ENCODE measurements at regions not wholly inside any gene's neighbourhood (a gene's known extent, or its start where the extent isn't known, plus 50 kb on each side); places are given as distances from the start of the nearest gene placed in this dataset.

DNA sequence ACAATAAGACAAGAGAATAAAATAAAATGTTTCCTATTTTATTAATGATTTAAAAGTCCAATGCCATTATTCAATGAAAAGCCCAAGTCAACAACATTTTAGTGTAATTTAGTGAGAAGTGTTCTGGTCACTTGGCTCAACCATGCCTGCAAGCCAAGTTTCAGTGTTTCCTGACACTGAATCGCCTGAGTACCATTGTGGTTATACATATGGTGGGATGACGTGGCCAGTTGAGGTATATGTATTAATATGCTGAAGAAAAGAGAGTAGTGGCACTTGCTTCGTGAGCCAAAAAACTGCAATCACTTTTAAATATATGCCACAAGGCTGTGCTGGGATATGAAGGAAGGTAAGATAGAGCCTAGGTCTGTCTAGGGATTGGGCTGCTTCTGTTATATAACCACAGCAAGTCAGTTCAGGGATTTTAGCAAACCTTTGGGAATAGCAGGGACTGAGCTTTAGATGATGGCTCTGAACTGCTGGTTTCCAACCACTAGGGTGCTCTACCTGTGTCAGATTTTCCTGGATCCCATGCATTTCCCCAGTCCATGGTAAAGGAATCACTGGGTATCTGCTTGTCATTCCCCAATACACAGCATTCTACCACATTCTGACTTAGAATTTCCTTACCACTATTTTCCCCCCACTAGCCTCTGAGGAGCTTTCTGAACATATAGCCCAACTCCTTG is 214.0 kb upstream of the PRPS1L1 start:
- FAIRE-seq (no peak), DNase-seq (ENCODE audit: low spot score) (no peak)

DNA sequence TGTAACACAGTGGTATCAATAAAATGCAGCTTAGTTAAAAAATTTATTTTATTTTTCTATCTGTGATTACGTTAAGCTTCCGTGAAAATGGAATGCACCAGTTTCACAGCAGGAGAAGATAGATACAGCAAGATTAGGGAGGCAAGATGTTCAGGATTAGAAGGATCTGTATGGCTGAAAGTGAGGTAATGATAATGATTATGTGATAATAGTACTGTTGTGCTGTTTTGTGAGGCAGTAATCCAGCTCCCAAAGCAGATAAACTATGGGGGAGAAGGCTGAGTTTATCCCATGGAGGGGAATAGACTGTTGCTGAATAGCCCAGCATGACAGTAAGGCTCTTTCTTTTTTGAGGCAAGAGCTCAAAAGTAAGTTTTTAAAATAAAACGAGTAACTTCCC is 216.1 kb upstream of the PRPS1L1 start:
- DNase-seq (ENCODE audit: low spot score) (no peak), FAIRE-seq (no peak)

DNA sequence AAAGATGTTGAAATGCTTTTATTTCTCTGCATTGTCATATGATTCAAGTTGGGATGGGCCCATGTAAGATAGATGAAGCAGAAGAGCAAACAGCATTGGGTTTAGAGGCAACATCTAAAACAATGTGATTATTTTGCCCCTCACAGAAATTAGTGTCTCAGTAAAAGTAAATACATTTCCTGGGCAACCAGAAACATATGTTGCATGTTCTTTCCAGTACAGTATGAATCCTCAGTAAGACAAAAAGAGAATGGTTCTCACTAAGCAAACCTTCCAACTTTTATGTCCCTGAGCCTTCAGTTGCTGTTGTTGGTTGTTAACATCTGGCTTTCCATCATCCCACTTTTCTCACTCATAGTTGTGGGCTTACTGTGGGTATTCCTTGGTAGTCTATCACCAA is 222.5 kb upstream of the PRPS1L1 start:
- DNase-seq (ENCODE audit: low spot score) (no peak), FAIRE-seq (no peak)

DNA sequence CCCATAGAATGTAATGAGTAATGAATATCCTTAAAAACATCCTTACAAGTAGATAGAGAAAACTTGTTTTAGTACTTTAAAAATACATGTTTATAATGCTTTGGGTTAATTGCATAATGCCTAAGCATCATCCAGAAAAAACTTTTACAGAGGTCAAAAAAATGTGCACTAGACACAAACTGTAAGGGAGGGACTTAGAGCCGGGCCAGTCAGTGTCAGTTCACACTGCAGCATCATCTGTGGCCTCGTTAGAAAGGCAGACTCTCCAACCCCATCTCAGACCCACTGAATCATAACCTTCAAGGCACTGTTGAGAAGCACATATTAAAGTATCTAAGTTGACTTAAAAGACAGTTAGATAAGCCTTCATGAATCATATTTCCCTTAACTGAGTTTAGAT is 230.1 kb upstream of the PRPS1L1 start:
- FAIRE-seq (no peak), DNase-seq (ENCODE audit: low spot score) (no peak)

DNA sequence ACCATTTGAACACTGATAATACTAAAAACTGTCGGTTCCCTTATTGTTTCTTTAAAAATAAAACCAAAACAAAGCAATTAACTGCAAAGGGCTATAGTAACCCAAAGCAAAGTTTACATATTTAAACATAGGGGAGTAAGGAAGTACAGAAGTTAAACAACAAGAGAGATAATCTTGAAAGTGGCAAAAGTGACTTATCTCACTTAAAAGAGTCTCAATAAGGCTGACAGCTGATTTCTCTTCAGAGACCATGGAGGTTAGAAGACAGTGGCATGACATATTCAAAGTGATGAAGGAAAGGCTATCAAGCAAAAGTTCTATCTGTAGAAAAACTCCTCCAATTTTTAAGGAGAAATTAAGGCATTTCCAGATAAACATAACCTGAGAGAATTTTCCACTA is 233.5 kb upstream of the HDAC9 start:
- no peak for DNase-seq (ENCODE audit: low spot score)
- no peak for FAIRE-seq

DNA sequence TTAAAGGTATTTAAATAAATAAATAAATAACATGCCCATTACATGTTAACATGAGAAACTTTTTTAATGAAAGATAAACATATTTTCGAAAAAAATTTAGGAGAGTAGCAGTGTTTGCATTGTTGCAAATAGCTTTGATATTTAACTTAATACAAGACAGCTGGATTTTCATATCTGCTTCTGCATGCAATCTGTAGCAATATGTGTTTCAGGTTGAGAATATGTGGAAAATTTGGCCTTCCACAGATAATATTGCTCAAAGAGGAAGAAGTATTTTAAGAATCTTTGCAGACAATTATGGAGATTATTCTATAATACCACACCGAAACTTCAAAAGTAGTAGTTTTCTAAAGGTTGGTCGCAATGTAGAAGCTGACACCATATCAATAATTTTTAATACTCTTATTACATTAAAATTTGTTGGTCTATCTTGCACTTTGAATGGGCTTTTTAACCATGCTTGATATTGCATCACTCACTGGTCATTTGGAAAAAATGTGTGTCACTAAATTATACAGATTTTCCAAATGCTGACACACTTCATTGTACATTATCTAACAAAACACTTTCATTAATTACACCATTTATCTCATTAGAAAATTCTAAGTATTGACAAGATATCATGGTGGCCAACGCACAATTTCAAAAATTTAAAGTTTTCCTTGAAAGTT is 229.8 kb upstream of the HDAC9 start:
- FAIRE-seq (no peak), DNase-seq (ENCODE audit: low spot score) (no peak)

DNA sequence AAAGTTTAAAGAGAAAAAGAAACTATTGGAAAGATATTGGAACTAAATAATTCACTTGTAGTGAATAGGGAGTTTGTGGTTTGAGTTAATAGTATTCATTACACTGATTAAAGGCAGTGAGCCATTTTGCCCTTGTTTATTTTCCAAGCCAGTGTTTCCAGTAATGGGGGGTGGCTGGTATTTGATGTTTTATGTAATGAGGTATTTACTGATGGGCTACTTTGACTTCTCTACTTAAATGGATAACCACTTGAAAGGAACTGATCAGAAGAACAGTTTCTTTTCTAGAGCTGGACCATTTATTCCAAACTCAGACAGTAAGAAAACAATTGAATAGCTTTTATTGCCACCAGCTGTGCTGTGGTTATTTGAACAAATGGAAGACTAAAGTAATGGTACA is 227.0 kb upstream of the HDAC9 start:
- DNase-seq (ENCODE audit: low spot score) (no peak), FAIRE-seq (no peak)

DNA sequence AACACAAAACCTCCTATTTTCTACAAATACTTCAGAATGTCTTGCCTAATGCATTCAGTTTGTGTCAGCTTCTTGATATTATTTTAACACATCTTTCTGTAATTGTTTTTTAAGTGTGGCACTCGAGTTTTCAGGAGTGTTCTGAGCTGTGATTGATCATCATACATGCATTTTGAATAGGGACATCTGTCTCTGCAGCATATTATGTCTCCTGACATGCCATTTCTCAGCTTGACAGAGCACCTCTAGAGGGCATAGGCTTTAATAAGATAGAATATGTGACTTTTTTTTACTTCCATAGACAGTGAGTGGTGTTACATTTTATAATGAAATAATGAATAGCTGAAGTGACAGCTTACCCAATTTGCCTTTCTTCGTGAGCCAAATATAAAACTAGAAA is 219.2 kb upstream of the HDAC9 start:
- DNase-seq (ENCODE audit: low spot score) (no peak), FAIRE-seq (no peak)

DNA sequence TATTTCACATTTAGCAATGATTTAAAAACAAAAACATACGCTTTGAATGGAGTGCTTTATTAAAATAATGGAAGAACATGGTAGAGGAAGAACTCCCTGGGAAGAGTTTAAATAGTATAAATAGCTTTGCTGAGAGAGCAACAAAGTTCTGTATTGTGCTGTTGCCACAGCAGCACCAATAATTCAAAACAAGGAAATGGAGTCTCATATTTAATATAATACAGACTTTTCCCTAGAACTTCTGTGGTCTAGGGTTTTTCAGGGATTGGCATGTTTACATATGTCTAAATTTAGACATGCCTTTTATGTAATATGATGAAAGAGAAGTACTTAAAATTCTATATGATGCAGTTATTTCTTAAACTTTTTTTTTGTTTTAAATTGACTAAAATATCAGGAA is 217.2 kb upstream of the HDAC9 start:
- FAIRE-seq: no peak
- no peak for DNase-seq (ENCODE audit: low spot score)

DNA sequence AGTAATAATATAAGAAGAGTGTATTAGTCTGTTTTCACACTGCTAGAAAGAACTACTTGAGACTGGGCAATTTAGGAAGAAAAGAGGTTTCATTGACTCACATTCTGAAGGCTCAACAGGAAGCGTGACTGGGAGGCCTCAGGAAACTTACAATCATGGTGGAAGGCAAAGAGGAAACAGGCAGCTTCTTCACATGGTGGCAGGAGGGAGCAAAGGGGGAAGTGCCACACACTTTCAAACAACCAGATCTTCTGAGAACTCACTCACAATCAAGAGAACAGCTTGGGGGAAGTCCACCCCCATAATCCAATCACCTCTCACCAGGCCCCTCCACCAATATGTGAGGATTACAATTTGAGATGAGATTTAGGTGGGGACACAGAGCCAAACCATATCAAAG is 212.5 kb upstream of the HDAC9 start:
- DNase-seq (ENCODE audit: low spot score) (no peak), FAIRE-seq (no peak)

DNA sequence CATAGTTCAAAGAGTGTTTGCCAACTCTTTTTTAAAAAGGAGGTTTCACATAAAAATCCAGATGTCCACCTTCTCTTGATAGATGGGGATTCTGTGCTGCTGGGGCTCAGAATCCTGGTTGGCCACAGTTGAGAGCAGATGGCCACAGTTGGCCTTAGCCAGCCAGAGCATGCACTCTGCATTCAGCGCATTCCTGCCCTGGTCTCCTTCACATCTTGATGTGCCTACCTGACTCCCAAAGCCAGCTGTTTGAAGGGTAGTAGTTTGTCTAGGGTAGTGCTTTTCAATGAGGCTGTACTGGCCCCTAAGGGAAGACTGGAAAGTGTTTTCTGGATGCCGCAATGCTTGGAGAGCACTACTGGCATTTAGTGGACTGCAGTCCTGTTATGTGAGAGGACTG is 208.1 kb upstream of the HDAC9 start:
- FAIRE-seq (no peak), DNase-seq (ENCODE audit: low spot score) (no peak)

DNA sequence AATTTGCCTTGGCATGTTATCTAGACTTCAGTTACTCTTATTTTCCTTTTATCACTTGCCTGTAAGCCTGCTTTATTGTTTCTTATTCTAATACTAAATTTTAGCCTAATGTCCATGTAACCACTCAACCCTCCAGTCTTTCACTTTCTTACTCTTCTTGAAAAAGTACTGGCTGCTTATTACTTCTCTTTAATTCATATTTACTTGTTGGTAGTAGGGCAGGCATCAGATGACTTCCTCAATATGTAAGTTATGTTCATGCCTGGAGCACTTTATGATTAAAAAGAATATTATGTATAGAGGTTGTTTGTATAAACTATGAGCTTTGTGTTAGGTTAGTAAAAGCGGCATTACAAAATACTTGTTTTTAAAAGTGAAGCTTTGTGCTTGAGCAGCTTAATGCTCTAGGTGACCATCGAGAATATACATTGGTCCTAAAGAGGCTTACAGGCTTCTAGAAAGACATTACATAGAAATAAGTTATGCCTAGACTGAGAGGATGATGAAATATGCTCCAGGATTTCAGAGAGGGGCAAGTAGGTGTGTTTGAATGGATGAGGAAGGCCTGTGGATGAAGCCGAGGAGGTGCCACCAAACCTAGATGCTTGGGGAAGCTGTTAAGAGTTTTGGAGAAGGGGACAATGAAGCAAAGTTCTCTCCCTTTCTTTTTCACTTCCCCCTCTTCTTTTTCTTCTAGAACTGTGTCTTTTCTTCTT is 207.1 kb upstream of the HDAC9 start:
- DNase-seq (ENCODE audit: low spot score) (no peak), FAIRE-seq (no peak)

DNA sequence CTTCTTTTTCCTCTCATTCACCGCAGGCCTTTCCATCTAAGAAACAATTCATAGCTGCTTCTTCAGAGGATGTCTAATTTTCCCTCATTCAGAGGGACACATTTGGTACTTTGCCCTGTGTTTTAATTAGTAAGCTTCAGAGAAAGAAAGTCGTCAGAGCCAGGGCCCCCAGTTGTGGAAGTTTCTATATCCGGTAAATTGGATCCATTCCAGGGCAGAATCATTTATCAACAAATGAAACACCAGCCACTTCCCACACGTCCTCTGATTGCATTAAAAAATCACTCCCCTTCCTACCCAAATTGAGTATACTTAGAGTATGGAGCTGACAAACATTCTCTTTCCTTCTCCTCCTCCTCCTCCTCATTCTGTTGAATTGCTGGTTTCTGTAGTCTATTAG is 205.8 kb upstream of the HDAC9 start:
- FAIRE-seq (no peak), DNase-seq (ENCODE audit: low spot score) (no peak)

DNA sequence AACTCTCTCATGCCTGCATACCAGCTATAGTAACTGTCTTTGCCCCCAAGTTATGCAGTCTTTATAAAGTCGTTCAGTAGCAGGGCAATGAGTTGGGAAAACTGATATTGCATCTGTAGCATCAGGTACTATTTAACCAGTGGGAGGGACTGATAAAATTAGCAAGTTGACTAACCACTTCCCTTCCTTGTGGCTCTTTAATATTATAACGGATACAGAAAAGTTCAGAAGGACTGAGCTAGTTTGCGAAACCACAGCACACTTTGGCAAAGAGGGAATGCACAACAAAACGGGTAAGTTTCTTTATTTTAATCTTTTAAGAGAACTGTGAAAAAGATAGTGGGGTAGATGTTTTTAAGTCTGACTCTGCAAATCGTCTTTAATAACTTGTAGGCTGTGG is 205.3 kb upstream of the HDAC9 start:
- FAIRE-seq (no peak), DNase-seq (ENCODE audit: low spot score) (no peak)

DNA sequence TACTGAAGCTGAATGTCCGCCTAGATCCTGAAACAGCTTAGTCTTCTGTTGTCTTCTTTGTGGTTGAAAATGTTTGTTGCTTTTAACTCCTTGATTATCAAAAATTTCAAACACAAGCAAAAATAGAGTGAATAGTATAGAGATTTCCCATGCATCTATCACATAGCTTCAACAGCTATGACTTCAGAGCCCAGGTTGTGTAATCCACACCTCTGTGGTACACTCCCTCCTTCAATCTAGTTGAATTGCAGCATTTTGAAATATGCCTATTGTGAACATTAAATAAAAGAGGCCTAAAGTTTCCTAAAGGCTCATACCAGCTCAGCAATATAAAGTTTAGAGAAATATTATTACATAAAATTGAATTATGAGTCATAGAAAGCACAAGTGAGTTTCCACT is 204.7 kb upstream of the HDAC9 start:
- DNase-seq (ENCODE audit: low spot score): no peak
- no peak for FAIRE-seq

DNA sequence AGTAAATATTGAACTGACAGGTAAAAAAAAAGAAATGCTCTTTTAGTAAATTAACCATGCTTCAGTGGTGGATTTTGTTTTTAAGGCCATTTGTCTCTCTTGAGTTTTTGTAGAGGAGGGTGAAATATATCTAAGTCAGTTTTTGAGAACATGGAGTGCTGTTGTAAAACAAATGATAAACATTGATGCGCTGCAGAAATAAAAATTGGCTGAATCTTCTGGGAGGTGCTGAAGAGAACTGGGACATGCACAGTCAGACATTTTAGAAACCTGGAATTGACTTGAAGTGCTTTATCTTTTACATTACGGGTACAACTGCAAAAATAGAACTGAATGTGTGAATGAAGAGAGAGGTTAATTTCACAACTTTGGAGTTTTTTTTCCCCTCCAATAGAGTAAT is 203.0 kb upstream of the HDAC9 start:
- FAIRE-seq (no peak), DNase-seq (ENCODE audit: low spot score) (no peak)

DNA sequence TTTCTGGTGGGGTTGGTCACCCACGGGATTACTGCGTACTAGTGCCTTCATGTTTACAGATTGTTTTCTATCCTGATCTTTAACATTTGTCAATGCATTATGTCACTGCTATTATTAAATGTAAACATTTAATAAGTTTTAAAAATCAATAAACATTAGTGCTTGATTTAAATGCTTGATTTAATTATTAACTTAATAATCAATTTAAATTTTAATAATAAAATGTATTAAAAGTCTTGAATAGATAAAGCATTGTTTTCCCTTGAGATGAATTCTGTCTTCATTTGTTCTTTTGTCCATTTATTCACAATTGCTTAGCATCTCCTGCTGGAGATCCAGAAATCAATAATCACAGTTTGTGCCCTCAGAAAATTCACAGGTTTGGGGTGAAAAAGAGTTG is 201.8 kb upstream of the HDAC9 start:
- no peak for FAIRE-seq

DNA sequence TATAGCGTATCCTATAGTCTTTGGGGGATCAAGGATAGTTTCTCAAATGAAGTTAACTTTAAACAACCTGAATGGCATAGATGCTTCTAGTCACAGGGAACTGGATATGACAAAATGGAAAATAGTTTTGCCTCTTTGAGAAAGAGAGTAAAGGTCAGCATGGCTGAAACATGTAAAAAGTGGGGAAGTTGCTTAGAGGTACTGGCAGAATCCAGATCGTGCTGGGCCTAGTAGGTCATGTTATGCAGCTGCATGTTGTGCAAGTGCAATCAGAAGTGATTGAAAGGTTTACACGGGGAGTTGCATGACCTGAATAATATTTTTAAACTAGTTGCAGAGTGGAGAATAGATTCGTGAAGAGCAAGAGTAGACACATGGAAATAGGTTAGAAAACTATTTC is 201.1 kb upstream of the HDAC9 start:
- no peak for FAIRE-seq
- no peak for DNase-seq (ENCODE audit: low spot score)

More for the DNA sequence above, 201.8 kb upstream of the HDAC9 start:
- DNase-seq (ENCODE audit: low spot score): no peak

DNA sequence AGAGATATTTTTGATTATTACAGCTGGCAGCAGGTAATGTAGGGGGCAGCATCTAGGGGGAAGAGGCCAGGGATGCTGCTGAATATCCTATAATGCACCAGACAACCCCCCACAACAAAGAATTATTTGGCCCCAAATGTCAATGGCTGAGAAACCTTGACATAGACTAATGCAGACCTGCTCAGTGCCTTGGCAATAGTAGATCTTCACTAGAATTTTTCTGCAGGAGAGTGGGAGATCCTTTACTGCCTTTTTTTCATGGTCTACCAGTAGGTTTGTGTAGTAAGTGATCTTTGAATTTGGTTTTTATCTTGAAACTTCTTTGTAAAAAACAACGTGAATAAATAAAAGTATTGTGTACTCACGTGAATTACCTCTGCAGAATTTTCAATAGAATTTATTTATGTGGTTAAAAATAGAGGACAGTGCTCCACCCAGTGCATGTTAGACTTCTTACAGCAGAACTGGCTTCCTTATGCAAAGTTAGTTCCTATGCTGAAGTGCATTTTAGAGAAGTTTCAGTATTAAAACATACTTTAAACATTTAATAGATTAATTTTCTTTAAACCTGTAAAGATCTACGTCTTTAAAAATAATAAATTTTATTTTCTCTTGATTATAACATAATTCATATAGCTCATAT is 199.6 kb upstream of the HDAC9 start:
- DNase-seq (ENCODE audit: low spot score): no peak
- no peak for FAIRE-seq

DNA sequence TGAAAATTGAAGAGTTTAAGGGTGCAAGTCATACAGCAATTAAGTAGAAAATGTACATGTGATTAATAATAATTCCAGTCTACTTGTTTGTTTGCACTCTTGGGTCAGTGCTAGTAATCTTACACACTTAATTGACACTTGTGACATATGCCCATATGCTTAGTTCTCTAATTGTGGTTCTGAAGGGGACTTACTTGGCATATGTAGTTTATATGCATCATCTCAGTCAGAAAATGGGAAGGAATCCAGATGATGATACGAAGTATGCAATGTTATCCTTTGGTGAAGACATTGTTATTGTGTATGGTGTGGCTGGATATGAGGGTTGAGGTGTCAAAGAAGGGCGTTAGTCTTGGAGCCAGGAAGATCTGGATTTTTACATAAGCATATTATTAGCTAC is 193.5 kb upstream of the HDAC9 start:
- FAIRE-seq: no peak

DNA sequence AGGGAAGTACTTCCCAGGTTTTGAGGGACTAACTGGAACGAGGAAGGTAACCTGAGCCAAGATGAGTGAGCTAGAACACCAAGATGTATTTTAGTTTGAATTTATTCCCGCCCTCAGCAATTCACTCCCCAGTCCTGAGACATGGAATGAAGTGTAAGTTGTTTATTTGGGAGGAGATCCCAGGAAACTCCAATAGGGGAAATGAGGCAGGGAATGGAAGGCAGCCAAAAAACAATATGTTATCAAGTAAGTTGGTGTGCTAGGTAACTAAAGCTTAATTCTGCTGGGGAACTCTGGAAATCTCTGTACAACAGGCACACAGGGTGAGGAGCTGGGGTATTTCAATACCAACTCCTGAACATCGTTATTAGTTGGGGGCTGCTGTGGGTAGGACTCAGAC is 189.7 kb upstream of the HDAC9 start:
- DNase-seq (ENCODE audit: low spot score) (no peak), FAIRE-seq (no peak)

More for the DNA sequence above, 193.5 kb upstream of the HDAC9 start:
- DNase-seq (ENCODE audit: low spot score): no peak

DNA sequence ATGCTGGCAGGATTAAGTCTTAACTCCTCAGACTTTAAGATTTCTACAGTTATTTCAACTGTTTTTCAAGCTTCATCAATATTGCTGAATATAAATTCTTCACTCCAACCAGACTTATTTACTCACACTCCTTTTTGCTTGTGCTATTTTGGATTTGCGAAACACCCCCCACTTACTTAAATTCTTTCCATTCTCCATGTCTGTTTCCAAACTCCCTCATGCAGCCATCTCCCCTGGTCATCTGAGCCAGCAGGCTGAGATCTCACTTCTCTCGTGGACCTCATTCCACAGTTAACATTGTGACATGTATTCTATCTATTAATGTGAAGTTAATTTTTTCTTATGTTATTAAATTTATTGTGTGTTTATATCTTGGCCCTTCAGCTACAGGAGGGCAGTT is 188.9 kb upstream of the HDAC9 start:
- FAIRE-seq (no peak), DNase-seq (ENCODE audit: low spot score) (no peak)
